ENCODE measurements at regions not wholly inside any gene's neighbourhood (a gene's known extent, or its start where the extent isn't known, plus 50 kb on each side); places are given as distances from the start of the nearest gene placed in this dataset.

DNA sequence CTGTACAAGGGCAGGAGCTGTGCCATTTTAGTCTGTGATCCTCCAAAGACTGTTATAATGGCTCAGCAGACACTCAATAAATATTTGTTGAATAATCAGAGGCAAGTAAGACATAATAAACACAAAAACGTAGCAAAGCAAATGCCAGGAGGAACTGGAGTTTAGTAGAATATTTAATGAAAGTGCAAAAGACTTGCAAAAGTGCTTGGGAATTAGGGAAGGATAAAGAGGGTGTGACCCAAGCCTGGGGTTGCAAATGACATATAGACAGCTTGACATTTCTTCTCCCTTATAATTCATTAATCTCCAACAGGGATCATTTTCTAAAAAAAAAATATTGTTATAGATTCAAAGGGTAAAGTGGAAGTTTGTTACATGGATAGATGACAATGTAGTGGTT is 212.7 kb upstream of the PGR start:
- no peak for TF ChIP-seq EZH2phosphoT487 (IDR thresholded peaks at IDR 0.05; ENCODE audit: insufficient read depth, low read depth)
- TF ChIP-seq EZH2 (IDR thresholded peaks at IDR 0.05; ENCODE audit: insufficient read depth, poor library complexity, severe bottlenecking) = no peak
